ENCODE measurements at regions not wholly inside any gene's neighbourhood (a gene's known extent, or its start where the extent isn't known, plus 50 kb on each side); places are given as distances from the start of the nearest gene placed in this dataset.

- H3K4me1 ChIP-seq: no peaks in the 10 kb centered on the region
- peaks cover 0 to 6% (median 0%) of the 10 kb centered on the region in 7 donors for H3K27me3 ChIP-seq
- no peak for ATAC-seq
- H3K9me3 ChIP-seq: no peaks in the 10 kb centered on the region
- no peak for DNase-seq
- no peak overlapping the region for H3K27ac ChIP-seq
- no peak overlapping the region for H3K4me3 ChIP-seq
- H3K36me3 ChIP-seq: no peaks in the 10 kb centered on the region
- 79 to 92% methylated on average over 4 of the region's 4 CpGs for WGBS, 2 donors
- intact Hi-C loops (cut with DNase I): no loop called here
- TF ChIP-seq, protein P1, sequence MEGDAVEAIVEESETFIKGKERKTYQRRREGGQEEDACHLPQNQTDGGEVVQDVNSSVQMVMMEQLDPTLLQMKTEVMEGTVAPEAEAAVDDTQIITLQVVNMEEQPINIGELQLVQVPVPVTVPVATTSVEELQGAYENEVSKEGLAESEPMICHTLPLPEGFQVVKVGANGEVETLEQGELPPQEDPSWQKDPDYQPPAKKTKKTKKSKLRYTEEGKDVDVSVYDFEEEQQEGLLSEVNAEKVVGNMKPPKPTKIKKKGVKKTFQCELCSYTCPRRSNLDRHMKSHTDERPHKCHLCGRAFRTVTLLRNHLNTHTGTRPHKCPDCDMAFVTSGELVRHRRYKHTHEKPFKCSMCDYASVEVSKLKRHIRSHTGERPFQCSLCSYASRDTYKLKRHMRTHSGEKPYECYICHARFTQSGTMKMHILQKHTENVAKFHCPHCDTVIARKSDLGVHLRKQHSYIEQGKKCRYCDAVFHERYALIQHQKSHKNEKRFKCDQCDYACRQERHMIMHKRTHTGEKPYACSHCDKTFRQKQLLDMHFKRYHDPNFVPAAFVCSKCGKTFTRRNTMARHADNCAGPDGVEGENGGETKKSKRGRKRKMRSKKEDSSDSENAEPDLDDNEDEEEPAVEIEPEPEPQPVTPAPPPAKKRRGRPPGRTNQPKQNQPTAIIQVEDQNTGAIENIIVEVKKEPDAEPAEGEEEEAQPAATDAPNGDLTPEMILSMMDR (IDR thresholded peaks at IDR 0.05): no peak
These were observed 221.8 kb upstream of the PLXNA2 start for GRCh38 chr1:208465786-208466590.

DNA sequence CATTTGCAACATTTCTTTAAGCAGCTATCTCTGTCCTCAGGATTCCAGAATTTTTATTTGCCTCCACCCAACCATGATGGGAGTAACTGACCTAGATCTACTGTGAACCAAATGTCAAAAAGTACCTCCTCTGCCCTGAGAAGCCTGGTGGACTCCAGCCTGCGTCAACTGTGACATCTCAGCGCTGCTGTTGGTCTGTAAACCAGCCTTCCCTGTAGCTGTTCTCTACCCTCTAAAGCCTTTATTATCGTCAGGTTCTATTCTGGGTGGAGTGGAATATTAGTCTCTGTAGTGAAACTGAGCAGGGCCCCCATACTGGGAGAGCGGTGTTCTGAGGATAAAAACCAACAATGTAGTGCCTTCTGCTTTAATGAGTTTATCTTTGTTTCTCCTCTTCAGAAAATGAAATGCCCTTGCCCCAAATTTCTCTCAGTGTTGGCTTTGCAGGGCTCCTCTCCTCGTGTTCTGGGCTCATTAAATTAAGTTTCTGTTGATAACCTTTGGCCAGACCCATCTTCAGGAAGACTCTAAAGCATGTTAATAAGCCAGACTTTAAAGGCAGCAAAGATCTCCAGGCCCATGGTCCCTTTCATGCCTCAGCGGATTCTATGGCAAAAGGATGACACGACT, 223.1 kb upstream of the PLXNA2 start:
- intact Hi-C loops (cut with DNase I): no loop called here
- H3K27me3 ChIP-seq: peaks cover 0 to 7% (median 0%) of the 10 kb centered on the region in 7 donors
- no peaks in the 10 kb centered on the region for H3K4me1 ChIP-seq
- ATAC-seq: no peak
- TF ChIP-seq, protein P1 (IDR thresholded peaks at IDR 0.05): no peak
- H3K36me3 ChIP-seq: no peaks in the 10 kb centered on the region
- no peak overlapping the region for H3K4me3 ChIP-seq
- no peak for DNase-seq
- no peaks in the 10 kb centered on the region for H3K9me3 ChIP-seq
- no peak overlapping the region for H3K27ac ChIP-seq
- WGBS, 2 donors: 86 to 92% methylated on average over 7 of the region's 7 CpGs

DNA sequence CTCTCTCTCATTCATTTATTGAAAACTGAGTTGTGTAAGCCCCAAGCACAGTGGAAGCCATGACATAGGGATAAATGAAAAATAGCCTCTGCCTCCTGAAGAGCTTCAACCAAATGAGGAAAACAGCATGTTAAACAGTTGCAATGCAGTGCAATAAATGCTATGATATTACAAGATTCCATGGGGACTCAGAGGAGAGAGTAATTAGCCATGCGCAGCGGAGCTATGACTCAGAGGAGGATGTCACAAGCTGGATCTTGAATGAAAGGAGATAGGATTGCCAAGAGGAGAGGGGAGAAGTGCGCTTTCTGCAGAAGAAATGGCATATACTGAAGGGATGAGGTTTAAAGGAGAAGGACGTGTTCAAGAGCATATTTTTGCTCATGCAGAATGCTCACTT, 231.3 kb upstream of the PLXNA2 start:
- TF ChIP-seq, protein P1 (IDR thresholded peaks at IDR 0.05): no peak
- DNase-seq: no peak
- Histone ChIP-seq H3K4me1 (peaks cover 4 to 24% (median 23%) of the 10 kb centered on the region in 9 donors), H3K9me3 (no peaks in the 10 kb centered on the region), H3K4me3 (no peak overlapping the region), H3K27me3 (peaks cover 0 to 4% (median 0%) of the 10 kb centered on the region in 7 donors), H3K27ac (no peak overlapping the region), H3K36me3 (no peaks in the 10 kb centered on the region)
- peak in 5 of 8 donors; percentile 41 to 76 (median 47) for ATAC-seq
- intact Hi-C loops (cut with DNase I): no loop called here
- 58 to 60% methylated on average over 4 of the region's 4 CpGs for WGBS, 2 donors

DNA sequence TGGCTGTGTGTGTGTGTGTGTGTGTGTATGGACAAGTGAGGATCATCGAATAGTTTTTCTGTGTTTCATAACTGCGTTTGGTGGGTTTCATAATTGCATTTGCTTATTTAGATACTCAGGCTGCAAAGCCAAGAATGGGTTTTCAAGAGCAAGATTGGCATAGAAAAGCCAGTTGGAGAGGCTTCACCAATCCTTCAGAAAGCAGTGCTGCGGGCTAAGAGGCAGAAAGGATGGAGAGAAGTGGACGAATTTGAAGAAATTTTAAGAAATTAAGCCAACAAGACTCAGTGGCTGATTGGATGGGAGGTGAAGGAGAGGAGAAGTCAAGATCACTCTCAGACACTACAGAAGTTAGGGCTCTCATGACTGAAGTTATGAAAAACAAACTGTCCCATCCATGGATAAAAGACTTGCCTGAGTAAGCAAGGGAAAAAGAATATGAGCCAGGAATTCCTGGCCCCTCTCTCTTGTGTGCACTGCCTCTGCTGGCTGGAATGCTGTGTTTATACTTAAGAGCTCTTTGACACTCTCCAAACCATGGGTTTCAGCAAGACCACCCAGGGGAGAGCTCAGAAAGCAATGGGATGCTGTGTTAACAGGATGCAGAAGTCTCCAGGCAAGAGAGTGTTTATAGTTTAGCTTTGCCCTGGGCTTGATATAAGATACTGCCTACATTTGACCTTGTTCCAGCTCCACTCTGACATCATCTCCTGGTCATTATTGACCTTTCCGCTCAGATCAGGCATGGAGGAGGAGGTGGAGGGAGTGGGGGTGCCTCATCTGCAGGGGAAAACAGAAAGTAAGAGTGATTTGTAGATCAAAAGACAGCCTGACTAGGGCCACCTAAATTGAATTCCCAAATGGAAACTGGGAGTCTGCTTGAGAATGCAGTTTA, 232.0 kb upstream of the PLXNA2 start:
- 68 to 84% methylated on average over 5 of the region's 5 CpGs for WGBS, 2 donors
- H3K4me1 ChIP-seq: peaks cover 4 to 24% (median 23%) of the 10 kb centered on the region in 9 donors
- intact Hi-C loops (cut with DNase I): no loop called here
- no peak overlapping the region for H3K4me3 ChIP-seq
- no peaks in the 10 kb centered on the region for H3K27me3 ChIP-seq
- peak; percentile 47 to 94 (median 87) for ATAC-seq
- DNase-seq: peak in 1 of 2 donors; percentile 47
- no peaks in the 10 kb centered on the region for H3K36me3 ChIP-seq
- TF ChIP-seq, protein P1 (IDR thresholded peaks at IDR 0.05): peak in 7 of 9 donors; percentile 11 to 46 (median 17)
- no peaks in the 10 kb centered on the region for H3K9me3 ChIP-seq
- H3K27ac ChIP-seq: peak overlapping the region in 7 of 10 donors; percentile 3 to 73 (median 41)

All from heart right ventricle (tissue), 16 donors.